Activated naive CD4-positive, alpha-beta T cell (primary cell): ENCODE measurements at regions not wholly inside any gene's neighbourhood (a gene's known extent, or its start where the extent isn't known, plus 50 kb on each side); places are given as distances from the start of the nearest gene placed in this dataset.
A peak's percentile ranks its signal among the peaks of the same experiment; 100 is the strongest.

Experiments
- DNase-seq, 4 experiments: peaks; one replicate each; lab custom pipeline; 2025; lab: John Stamatoyannopoulos, UW

DNA sequence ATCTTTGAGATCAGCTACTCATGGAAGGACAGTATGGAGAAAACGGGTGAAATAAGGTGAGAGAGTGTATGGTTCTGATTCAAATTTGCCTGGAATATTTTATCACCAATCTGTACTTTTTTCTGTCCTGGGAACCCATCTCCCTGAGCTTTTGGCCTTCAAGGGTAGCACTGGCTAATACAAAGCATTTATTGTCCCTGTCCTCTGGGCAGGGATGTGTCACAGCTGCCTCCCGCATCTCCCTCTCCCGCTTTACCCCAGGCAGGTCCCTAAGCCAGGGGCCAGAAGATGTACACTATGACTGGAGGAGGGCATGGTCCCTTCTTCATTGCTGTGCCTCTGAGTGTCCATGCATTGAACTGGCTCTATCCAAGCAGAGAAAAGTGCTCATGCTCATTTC lies 201.7 kb upstream of the CHRNA7 start:
- DNase-seq = no peak

DNA sequence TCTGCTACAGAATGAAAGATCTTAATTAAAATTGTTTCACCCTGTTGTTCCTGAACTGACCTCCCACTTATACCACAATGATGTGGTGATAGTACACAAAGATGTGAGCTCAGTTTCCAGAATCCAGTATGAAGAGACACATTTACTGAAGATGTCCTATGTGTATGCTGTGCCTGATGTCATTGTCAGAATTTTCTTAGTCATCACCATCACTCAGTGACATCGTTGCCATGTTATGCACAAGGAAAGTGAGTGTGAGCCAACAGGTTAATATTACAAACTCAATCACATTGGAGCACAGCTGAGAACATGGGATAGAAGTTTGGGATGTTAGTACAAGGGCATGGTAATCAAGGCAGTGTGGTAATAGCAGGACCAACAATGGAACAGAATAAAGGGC lies 199.7 kb upstream of the CHRNA7 start:
- DNase-seq = no peak

- DNase-seq = no peak
Observed at GRCh38 chr15:31831596-31831995, 198.7 kb upstream of the CHRNA7 start.

DNA sequence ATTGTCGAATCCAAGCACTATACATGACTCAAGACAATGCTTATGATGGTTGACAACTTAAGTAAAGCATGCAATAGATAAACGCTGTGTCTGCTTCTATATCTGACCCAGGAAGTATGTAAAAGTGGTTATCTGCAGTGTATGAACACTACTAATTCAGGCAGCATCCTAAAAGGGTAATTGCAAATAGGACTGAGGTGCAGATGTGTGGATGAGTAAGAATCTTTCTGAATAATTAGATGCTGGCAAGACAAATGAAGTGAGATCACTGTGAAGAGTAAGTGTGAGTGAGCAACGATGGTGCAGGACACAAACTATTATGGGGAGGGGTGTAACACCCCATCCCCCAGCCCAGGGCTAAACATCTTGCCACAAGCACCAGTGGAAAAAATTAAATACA lies 195.7 kb upstream of the CHRNA7 start:
- DNase-seq = no peak

- no peak for DNase-seq
Observed at GRCh38 chr15:31839388-31839787, 190.9 kb upstream of the CHRNA7 start.

- DNase-seq = no peak
Observed at GRCh38 chr15:31840849-31841476, 189.4 kb upstream of the CHRNA7 start.

GRCh38 chr15:31842532-31843195 lies 187.7 kb upstream of the CHRNA7 start:
- no peak for DNase-seq

GRCh38 chr15:31843426-31844055 lies 186.8 kb upstream of the CHRNA7 start:
- DNase-seq = no peak

DNA sequence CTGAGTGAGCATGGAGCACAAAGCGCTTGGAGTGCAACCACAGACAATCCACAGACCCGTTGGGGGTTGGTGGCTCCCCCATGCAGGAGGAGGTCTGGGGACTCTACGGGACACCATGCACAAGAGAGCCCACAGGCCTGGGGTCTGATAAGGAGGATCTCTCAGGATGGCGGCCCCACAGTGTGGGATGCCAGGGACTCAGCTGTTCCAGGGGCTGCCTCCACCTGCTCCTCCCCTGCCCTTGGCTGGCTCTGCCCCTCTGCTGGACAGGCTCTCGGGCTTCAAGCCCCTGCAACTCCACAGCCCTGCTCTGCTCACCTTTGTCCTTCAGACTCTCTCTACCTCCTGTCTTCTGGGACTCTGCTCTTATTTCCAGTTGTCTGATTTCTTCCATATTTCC lies 184.5 kb upstream of the CHRNA7 start:
- no peak for DNase-seq

GRCh38 chr15:31847961-31848360 lies 182.4 kb upstream of the CHRNA7 start:
- no peak for DNase-seq

DNA sequence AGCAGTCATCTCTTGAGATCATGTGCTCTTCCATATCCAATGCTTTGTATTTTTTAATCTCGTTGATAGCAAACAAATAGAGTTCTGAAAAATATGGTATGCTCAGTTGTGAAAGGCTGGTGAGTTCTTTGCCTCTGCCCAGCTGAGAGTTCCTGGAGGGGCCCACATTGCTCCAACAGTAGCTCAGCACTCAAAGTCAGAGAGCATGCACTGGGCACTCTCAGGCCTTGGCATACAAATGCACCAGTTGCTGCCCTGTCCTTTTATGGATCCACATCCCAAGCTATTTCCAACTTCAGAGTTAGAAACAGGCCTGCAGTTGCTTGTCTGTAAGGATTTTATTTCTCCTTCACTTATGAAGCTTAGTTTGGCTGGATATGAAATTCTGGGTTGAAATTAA lies 181.7 kb upstream of the CHRNA7 start:
- DNase-seq = no peak

GRCh38 chr15:31852933-31853799 lies 177.1 kb upstream of the CHRNA7 start:
- no peak for DNase-seq

- DNase-seq = no peak
Observed at GRCh38 chr15:31856581-31856980, 173.7 kb upstream of the CHRNA7 start.

- no peak for DNase-seq
Observed at GRCh38 chr15:31857194-31857593, 173.1 kb upstream of the CHRNA7 start.

- DNase-seq = no peak
Observed at GRCh38 chr15:31858026-31858425, 172.3 kb upstream of the CHRNA7 start.

- DNase-seq = no peak
Observed at GRCh38 chr15:31866248-31866647, 164.1 kb upstream of the CHRNA7 start.

GRCh38 chr15:31867536-31868442 lies 162.5 kb upstream of the CHRNA7 start:
- DNase-seq = peak; percentile 6 to 38 (median 20)

DNA sequence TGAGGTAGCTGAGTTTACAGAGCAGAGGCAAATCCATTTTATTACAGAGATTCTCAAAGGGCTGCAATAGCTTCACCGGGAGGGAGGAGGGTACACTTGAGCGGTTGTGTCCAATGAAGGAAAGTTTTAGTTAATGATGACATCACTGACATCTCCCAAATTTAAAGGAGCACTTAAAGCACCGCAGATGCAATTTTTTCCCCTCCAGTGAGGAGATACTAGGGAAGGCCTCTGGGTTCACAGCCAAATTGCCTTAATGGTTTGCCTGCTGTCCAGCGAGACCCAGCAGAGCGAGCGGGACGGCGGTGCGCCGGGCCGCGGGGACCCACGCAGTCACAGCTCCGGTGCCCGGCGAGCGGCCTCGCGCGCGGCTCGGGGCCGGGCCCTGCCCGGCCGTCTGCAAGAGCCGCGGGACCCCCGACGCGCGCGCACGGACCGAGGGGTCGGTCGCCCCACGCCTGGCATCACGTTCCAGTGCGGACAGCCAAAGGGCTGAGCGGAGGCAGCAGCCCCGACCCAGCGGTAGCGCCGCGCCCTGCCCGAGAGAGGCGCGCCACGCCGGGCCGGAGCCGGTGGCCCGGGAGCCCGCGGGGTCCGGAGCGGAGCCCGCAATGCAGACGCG lies 160.5 kb upstream of the CHRNA7 start:
- no peak for DNase-seq

DNA sequence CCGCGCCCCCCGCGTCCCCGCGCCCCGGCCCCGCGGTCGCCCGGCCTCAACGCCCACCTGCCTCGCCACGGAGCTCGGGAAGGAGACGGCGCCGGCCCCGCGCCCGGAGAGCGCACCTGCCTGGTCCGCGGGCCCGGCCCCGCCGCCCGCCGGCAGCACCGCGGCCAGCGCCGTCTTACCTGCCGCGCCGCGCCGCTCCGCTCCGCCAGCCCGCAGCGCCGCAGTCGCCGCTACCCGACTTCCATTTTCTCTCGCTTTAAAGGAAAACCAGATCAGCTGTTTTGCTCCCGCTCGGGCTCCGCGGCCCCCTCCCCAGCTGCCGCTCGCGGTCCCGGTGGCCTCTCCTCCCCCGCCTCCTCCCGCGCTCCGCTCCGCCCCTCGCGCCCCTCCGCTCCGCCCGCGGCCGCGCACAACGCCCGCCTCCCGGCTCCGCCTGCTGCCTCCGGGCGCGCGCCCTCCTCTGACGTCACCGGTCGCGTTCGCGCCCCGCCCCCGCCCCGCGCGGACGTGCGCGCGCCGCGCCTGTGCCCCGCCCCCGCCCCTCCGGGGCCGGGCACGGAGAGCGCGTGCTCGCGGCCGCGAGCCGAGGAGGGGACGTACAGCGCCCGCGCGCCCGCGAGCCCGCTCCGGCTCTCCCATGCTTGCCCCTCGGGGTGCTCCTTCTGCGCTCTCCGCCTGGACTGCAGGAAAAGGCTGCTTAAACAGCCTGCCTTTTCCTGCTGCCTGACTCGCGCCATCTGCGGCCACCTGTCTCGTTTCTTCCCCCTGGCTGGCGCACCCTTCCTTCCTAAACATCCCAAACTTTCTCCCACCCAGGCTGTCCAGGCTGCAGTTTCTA lies 159.8 kb upstream of the CHRNA7 start, which contains the start of gene OTUD7A:
OTUD7A (minus strand) TSS at position 346 of the 838 bp plus-strand sequence.
- DNase-seq = peak; percentile 61 to 84 (median 69)
